ENCODE measurements at regions not wholly inside any gene's neighbourhood (a gene's known extent, or its start where the extent isn't known, plus 50 kb on each side); places are given as distances from the start of the nearest gene placed in this dataset.

GRCh38 chr13:26456650-26457049, 100.8 kb upstream of the WASF3 start:
- in situ Hi-C loops (cut with HindIII; ENCODE audit: low sequenced_read_pairs), result no loop called here

- in situ Hi-C loops (cut with HindIII; ENCODE audit: low sequenced_read_pairs), result no loop called here
These were observed 100.3 kb upstream of the WASF3 start for GRCh38 chr13:26457212-26457611.

DNA sequence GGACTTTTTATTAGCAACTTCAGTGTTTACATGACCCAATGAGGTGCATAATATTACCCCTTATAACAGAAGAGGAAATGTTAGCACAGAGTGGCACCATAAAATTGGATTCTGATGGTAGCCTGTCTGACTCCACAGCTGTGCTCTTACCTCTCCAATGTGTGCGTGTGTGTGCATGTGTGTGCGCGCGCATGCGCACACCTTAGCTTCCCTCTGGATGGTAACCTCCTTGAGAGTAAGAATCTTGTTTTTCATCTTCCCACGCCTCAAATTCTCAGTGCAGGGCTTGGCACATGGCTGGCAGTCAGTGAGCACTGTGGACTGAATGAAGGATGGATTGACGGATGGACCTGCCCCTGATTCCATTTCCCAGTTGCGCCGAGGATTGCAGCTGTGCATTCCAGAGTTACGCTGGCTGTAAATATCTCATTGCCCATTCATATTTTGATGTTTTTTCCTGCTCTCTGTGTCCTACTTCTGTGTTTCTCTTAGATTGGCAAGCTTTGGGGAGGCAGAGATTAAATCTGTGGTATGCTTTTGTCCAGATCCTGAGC, 99.2 kb upstream of the WASF3 start:
- in situ Hi-C loops (cut with HindIII; ENCODE audit: low sequenced_read_pairs), result no loop called here

DNA sequence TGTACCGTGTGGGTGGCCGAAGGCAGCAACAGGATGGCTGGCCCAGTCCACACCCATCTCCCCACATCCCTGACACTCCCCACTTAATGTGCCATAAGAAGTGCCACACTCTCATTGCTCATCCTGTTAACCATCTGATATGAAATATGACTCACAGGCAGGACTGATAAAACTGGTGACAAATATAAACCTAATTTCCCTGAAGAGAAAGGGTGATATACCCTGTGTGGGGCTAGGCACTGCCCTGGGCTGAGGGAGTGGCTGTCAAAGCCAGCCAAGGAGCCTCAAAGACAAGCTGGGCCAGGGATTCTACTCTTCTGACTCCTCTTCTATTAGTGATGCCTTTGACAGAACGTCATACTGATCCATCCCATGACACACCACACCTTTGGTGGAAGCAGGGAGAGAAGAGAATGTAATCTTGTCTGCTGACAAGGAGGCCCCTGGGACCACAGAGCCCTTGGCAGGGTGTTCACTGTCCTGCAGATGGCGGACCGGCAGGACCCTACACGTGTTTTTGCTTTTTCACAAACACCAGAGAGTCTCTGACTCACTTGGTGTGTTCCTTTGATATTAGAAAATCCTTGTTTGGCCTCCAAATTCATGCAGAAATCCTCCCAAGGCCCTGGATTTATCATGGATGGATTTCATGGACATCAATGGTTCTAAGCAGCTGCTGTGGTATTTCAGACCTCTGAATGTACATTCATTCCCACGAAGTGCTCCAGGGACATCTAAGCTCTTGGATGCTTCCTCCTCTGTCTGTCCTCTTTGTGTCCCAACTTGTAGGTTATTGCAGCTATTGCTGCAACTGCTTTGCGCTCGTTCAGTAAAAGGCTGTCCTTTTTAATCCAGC, 98.0 kb upstream of the WASF3 start:
- in situ Hi-C loops (cut with HindIII; ENCODE audit: low sequenced_read_pairs), result no loop called here

- in situ Hi-C loops (cut with HindIII; ENCODE audit: low sequenced_read_pairs), result no loop called here
These were observed 96.8 kb upstream of the WASF3 start for GRCh38 chr13:26460648-26461047.

GRCh38 chr13:26463296-26463695, 94.2 kb upstream of the WASF3 start:
- in situ Hi-C loops (cut with HindIII; ENCODE audit: low sequenced_read_pairs), result no loop called here

- in situ Hi-C loops (cut with HindIII; ENCODE audit: low sequenced_read_pairs), result no loop called here
These were observed 93.6 kb upstream of the WASF3 start for GRCh38 chr13:26463848-26464247.

- in situ Hi-C loops (cut with HindIII; ENCODE audit: low sequenced_read_pairs), result no loop called here
These were observed 92.0 kb upstream of the WASF3 start for GRCh38 chr13:26465514-26465913.

DNA sequence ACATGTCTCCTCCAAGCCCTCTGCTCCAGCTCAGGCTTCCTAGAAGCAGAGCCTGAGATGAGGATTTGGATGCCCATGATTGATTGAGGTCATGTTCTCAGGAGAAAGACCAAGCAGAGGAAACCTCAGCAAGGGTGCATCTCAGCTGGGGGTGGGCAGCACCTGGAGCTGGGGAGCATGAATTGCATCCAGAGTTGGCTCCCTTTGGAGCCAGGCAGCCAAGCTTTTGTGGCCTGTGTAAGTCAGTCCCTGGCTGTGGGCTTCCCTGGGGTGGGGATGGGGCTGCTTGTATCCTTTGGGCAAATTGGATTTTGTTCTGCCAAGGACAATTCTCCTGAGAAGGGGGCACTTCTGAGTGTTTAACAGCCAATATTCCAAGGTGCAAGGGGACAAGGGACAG, 91.5 kb upstream of the WASF3 start:
- in situ Hi-C loops (cut with HindIII; ENCODE audit: low sequenced_read_pairs), result no loop called here

DNA sequence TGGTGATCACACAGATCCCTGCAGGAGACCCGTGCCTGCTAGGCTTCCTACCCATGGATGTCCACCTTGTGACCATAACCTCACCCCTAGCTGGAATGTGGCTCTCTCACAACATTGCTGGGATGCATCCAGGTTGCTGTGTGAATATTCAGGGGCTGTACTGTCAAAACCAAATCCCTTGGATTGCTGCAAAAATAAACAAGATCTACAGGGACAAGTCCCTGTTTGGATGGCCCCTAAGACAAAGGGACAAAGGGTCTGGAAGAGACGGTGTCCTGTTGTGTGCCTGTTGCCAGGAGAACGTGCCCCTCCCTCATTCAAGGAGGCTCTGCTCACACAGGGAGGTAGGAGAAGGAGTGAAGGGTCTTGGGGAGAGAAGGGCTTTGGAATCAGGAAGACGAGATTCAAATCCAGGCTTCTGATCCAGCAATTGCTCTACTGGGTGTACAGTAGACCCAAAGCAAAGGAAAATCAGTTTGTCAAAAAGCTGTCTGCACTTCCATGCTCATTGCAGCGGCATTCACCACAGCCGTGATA, 89.2 kb upstream of the WASF3 start:
- in situ Hi-C loops (cut with HindIII; ENCODE audit: low sequenced_read_pairs), result no loop called here

GRCh38 chr13:26469602-26470001, 87.9 kb upstream of the WASF3 start:
- in situ Hi-C loops (cut with HindIII; ENCODE audit: low sequenced_read_pairs), result no loop called here

GRCh38 chr13:26471807-26472206, 85.7 kb upstream of the WASF3 start:
- in situ Hi-C loops (cut with HindIII; ENCODE audit: low sequenced_read_pairs), result no loop called here

DNA sequence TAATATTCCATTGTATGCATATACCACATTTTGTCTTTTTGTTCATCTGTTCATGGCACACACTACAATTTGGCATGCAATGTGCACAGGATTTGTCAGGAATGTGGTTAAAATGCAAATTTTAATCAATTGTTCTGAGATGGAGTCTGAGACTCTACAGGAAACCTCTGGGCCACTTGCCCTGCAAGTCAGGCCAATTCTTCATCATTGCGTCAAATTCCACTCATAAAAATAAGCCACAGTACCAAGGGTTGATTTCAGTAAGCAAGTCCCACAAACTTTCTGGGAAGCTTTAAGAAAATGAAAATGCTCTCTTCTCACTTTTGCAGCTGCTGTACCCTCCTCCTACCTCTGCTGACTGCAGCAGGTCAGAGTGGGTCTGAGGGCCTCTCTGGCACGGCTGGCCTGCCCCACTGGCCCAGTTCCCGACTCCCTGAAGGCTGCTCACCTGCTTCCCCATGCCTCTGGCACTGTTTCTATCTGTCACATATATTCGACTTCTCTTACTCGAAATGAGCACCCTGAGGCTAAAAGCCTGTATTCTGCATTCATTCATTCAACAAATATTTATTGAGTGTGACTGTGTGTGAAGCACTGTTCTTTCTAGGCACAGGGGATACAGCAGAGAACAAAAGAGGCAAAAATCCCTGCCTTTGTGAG, 83.8 kb upstream of the WASF3 start:
- in situ Hi-C loops (cut with HindIII; ENCODE audit: low sequenced_read_pairs), result no loop called here

DNA sequence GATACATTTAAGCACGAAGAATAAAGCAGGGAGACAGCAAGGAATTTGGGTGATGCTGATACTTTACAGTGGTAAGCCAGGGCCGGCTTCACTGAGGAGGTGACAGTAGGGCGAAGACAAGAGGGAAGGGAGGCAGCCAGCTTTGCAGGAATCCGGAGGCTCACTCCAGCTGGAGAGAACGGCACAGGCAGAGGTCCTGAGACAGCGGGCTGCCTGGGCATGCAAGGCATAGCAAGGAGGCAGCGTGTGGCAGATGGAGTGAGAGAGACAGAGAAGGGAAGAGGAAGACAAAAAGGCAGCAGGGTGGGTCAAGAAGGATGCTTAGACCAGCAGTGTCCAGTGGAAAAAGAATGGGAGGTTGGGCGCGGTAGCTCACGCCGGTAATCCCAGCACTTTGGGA, 83.2 kb upstream of the WASF3 start:
- in situ Hi-C loops (cut with HindIII; ENCODE audit: low sequenced_read_pairs), result no loop called here

DNA sequence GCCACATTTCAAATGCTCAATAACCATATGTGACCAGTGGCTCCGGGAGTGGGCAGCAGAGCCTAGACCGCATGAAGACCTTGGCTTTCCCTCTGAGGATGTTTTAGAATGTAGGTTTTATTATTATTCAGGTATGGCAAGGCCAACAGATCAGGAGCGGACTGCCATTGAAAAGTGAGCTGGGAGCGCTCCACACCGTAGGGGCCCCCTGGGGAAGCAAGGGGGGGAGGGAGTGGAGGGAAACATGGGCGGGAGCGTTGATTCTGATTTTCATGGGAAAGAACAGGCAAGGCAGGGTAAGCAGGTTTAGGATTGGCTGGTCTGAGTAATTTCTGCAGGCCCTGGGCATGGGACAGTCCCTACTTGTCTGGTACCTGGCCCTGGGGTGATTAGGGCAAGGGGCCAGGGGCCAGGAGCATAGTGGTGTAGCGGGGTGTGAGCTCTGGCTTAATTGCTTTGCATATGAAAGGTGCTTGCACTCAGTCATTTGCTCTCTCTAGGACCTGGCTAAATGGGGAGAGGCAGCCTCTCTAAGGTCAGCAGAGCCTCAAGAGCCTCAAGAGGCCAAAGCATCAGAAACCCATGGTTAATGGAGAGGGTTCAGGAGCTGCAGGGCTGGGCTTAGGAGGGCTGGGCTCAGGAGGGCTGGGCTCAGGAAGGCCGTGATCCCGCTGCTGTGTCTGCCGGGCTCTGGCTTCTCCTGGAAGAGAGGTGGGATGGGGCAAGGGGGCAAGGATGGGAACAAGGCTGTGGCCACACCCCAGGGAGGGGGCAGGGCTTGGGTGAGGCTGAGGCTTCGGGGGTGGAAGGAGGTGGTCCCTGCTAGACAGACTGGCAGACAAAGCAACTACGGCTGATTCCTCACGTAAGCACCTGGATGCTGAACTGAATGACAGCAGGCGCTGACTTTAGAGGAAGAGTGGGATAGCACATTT, 82.0 kb upstream of the WASF3 start:
- in situ Hi-C loops (cut with HindIII; ENCODE audit: low sequenced_read_pairs), result no loop called here

DNA sequence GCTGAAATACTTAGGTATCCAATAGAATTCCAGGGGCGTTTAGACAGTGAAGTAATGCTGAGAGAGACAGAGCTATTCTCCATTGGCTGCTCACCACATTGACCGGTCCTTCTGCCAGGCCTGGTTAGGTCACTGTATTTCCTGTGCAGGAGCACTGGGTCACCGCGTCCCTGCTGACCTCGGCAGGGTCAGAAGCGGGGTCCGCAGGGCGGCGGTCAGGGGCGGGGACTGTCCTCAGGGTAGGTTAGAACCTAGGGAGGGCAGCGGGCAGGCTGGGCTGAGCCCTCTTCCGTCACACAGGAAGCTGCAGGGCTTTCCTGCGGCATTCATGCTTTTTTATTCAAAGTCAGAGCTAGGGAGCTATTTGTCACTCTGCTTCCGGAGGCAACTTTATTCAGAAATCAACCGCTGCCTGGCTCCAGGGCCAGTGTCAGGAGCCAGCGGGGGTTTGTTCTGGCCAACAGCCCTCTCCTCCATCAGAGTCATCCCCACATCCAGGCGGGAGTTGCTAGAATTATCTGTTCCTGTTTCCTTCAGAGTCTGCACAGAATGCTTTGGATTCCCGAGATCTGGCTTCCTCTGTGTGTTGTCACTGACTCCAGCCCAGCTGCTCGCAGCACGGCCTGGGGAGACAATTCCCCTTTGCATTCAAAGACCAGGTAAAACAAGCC, 81.2 kb upstream of the WASF3 start:
- in situ Hi-C loops (cut with HindIII; ENCODE audit: low sequenced_read_pairs), result no loop called here

- in situ Hi-C loops (cut with HindIII; ENCODE audit: low sequenced_read_pairs), result no loop called here
These were observed 80.7 kb upstream of the WASF3 start for GRCh38 chr13:26476782-26477142.

DNA sequence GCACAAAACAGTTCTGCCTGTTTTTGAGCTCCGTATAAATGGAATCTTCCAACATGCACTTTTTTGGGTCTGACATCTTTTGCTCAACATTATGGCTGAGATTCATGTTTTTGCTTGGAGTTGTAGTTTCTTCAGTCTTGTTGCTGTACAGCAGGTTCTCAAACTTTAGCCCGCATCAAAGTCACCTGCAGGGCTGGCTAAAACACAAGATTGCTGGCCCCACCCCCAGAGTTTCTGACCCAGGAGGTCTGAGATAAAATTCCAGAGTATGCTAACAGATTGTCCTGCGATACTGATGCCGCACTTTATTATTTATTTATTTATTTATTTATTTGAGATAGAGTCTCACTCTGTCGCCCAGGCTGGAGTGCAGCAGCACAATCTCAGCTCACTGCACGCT, 79.8 kb upstream of the WASF3 start:
- in situ Hi-C loops (cut with HindIII; ENCODE audit: low sequenced_read_pairs), result no loop called here

GRCh38 chr13:26480246-26480855, 77.1 kb upstream of the WASF3 start:
- in situ Hi-C loops (cut with HindIII; ENCODE audit: low sequenced_read_pairs), result no loop called here

All from endothelial cell of hepatic sinusoid (primary cell).